IMR-90 (cell line): ENCODE measurements at regions not wholly inside any gene's neighbourhood (a gene's known extent, or its start where the extent isn't known, plus 50 kb on each side); places are given as distances from the start of the nearest gene placed in this dataset.

Experiments
- ATAC-seq: fragments of 200-7000 bp; cut with Tn5 transposase; 2 replicates; pipeline ENCODE4 v1.9.1; 2020; ENCODE audit warnings: low read depth, mild to moderate bottlenecking, moderate library complexity
- BruUV-seq: library from RNA; stranded (reverse); fragments of 400-500 nt; replicated peaks from 2 replicates; lab custom pipeline; 2021; lab: Mats Ljungman, UMichigan
- CTCF ChIA-PET: fragments of 300-600 bp; formaldehyde crosslinking; extraction: SDS; loops from one replicate; lab custom pipeline; 2021; ENCODE audit warnings: antibody characterized with exemption; lab: Yijun Ruan, JAX
- POLR2A ChIA-PET: fragments of 300-600 bp; sonication (Branson Sonifier 250); formaldehyde crosslinking; loops from one replicate; lab custom pipeline; 2022; ENCODE audit warnings: antibody characterized with exemption; ENCODE audit not compliant: unreplicated experiment; lab: Charles Lee
- DNase-seq: peaks from one replicate; pipeline ENCODE4 v3.0.0; 2013
- H2AFZ ChIP-seq: replicated peaks from 2 replicates; pipeline ENCODE3; 2013; ENCODE audit warnings: low read length, mild to moderate bottlenecking; ENCODE audit not compliant: poor library complexity
- H2AK5ac ChIP-seq: 2 replicates; pipeline ENCODE4 v1.6.1; 2013; ENCODE audit warnings: low read depth, low read length, inconsistent platforms
- H2AK9ac ChIP-seq: replicated peaks from 2 replicates; pipeline ENCODE3; 2013; ENCODE audit warnings: mild to moderate bottlenecking, low read depth, low read length, moderate library complexity; ENCODE audit not compliant: poor library complexity
- H2BK120ac ChIP-seq: 2 replicates; pipeline ENCODE4 v1.6.1; 2013; ENCODE audit warnings: low read depth, low read length, inconsistent platforms
- H2BK15ac ChIP-seq: 3 replicates; pipeline ENCODE4 v1.6.1; 2013; ENCODE audit warnings: low read depth, low read length, inconsistent platforms
- H2BK20ac ChIP-seq: 2 replicates; pipeline ENCODE4 v1.6.1; 2013; ENCODE audit warnings: low read depth, mild to moderate bottlenecking, inconsistent platforms, low read length, moderate library complexity
- H2BK5ac ChIP-seq: 2 replicates; pipeline ENCODE4 v1.6.1; 2013; ENCODE audit warnings: mild to moderate bottlenecking, low read depth, low read length, inconsistent platforms; ENCODE audit not compliant: poor library complexity, severe bottlenecking
- H3K14ac ChIP-seq: replicated peaks from 2 replicates; pipeline ENCODE4 v1.6.1; 2013; ENCODE audit warnings: low read depth, low read length, inconsistent platforms
- H3K18ac ChIP-seq: 2 replicates; pipeline ENCODE4 v1.6.1; 2013; ENCODE audit warnings: low read depth, low read length, control low read depth
- H3K23ac ChIP-seq: 2 replicates; pipeline ENCODE4 v1.6.1; 2013; ENCODE audit warnings: low read depth, low read length, inconsistent platforms
- H3K27ac ChIP-seq: 2 replicates; pipeline ENCODE4 v1.5.1; 2013; ENCODE audit warnings: mild to moderate bottlenecking, control low read depth, low read length; ENCODE audit not compliant: insufficient read depth
- H3K27me3 ChIP-seq: 2 replicates; pipeline ENCODE4 v1.6.1; 2013; ENCODE audit warnings: low read length; ENCODE audit not compliant: control insufficient read depth, insufficient read depth
- H3K36me3 ChIP-seq: 2 replicates; pipeline ENCODE4 v1.6.1; 2013; ENCODE audit warnings: low read length, mixed read lengths; ENCODE audit not compliant: control insufficient read depth, insufficient read depth
- H3K4ac ChIP-seq: 2 replicates; pipeline ENCODE4 v1.6.1; 2013; ENCODE audit warnings: low read depth, low read length, inconsistent platforms
- H3K4me1 ChIP-seq: 2 replicates; pipeline ENCODE4 v1.6.1; 2013; ENCODE audit warnings: low read length, mixed read lengths; ENCODE audit not compliant: control insufficient read depth, insufficient read depth
- H3K4me2 ChIP-seq: 2 replicates; pipeline ENCODE4 v1.6.1; 2013; ENCODE audit warnings: low read depth, mild to moderate bottlenecking, control low read depth, low read length, moderate library complexity
- H3K4me3 ChIP-seq: 2 replicates; pipeline ENCODE4 v1.5.1; 2013; ENCODE audit warnings: low read depth, mild to moderate bottlenecking, control low read depth, low read length, moderate library complexity; ENCODE audit not compliant: insufficient read depth
- H3K56ac ChIP-seq: 2 replicates; pipeline ENCODE4 v1.6.1; 2013; ENCODE audit warnings: low read length, inconsistent platforms; ENCODE audit not compliant: insufficient read depth; ENCODE audit errors: extremely low read depth
- H3K79me1 ChIP-seq, 2 experiments: 2 replicates each; pipeline ENCODE4 v1.6.1; 2013; ENCODE audit warnings: low read length in 2 of 2, inconsistent platforms in 1 of 2, low read depth in 1 of 2
- H3K9ac ChIP-seq: 2 replicates; pipeline ENCODE4 v1.6.1; 2013; ENCODE audit warnings: low read depth, low read length, control low read depth
- H3K9me1 ChIP-seq: 2 replicates; pipeline ENCODE4 v1.6.1; 2013; ENCODE audit warnings: low read length, inconsistent platforms; ENCODE audit not compliant: insufficient read depth
- H3K9me3 ChIP-seq: 2 replicates; pipeline ENCODE4 v1.6.1; 2013; ENCODE audit warnings: low read length; ENCODE audit not compliant: control insufficient read depth, insufficient read depth
- H4K20me1 ChIP-seq: 2 replicates; pipeline ENCODE4 v1.6.1; 2013; ENCODE audit warnings: low read length, inconsistent platforms; ENCODE audit not compliant: insufficient read depth
- H4K5ac ChIP-seq: 2 replicates; pipeline ENCODE4 v1.6.1; 2013; ENCODE audit warnings: mild to moderate bottlenecking, low read depth, low read length, control low read depth
- H4K8ac ChIP-seq, 2 experiments: 2 replicates each; pipeline ENCODE4 v1.6.1; 2013; ENCODE audit warnings: low read depth in 2 of 2, low read length in 2 of 2, control low read depth in 1 of 2, inconsistent platforms in 1 of 2
- H4K91ac ChIP-seq: 2 replicates; pipeline ENCODE4 v1.6.1; 2013; ENCODE audit warnings: low read depth, low read length, inconsistent platforms; ENCODE audit not compliant: insufficient read depth
- BHLHE40 ChIP-seq: fragments of 150-350 bp; IDR thresholded peaks from 2 replicates; pipeline ENCODE4 v1.6.1; 2016; ENCODE audit warnings: mild to moderate bottlenecking, low read depth, low read length
- CEBPB ChIP-seq: IDR thresholded peaks from 2 replicates; pipeline ENCODE4 v1.6.1; 2012; ENCODE audit warnings: low read depth, low read length, improper control_type of control experiment
- CHD1 ChIP-seq: IDR thresholded peaks from 2 replicates; pipeline ENCODE4 v1.6.1; 2012; ENCODE audit warnings: low read depth, low read length, improper control_type of control experiment
- CTCF ChIP-seq: conservative IDR thresholded peaks from 2 replicates; pipeline ENCODE4 v1.5.1; 2012; ENCODE audit warnings: mild to moderate bottlenecking, low read depth, low read length, improper control_type of control experiment
- ELK1 ChIP-seq: fragments of 150-350 bp; IDR thresholded peaks from 2 replicates; pipeline ENCODE4 v1.6.1; 2016; ENCODE audit warnings: low read depth, mild to moderate bottlenecking, low read length, moderate library complexity, borderline replicate concordance
- FOS ChIP-seq: fragments of 150-350 bp; IDR thresholded peaks from 2 replicates; pipeline ENCODE4 v1.6.1; 2016; ENCODE audit warnings: low read depth, low read length
- MAFK ChIP-seq: IDR thresholded peaks from 2 replicates; pipeline ENCODE4 v1.6.1; 2012; ENCODE audit warnings: low read depth, low read length, improper control_type of control experiment
- MAZ ChIP-seq: IDR thresholded peaks from 2 replicates; pipeline ENCODE4 v1.6.1; 2012; ENCODE audit warnings: low read depth, mild to moderate bottlenecking, low read length, improper control_type of control experiment, moderate library complexity, borderline replicate concordance
- MXI1 ChIP-seq: IDR thresholded peaks from 2 replicates; pipeline ENCODE4 v1.6.1; 2012; ENCODE audit warnings: low read depth, mild to moderate bottlenecking, low read length, moderate library complexity, borderline replicate concordance
- NFE2L2 ChIP-seq: fragments of 150-350 bp; IDR thresholded peaks from 2 replicates; pipeline ENCODE4 v1.6.1; 2016; ENCODE audit warnings: low read depth, mild to moderate bottlenecking, low read length
- POLR2A ChIP-seq: IDR thresholded peaks from 2 replicates; pipeline ENCODE4 v1.6.1; 2012; ENCODE audit warnings: mild to moderate bottlenecking, low read depth, low read length
- RAD21 ChIP-seq: IDR thresholded peaks from 2 replicates; pipeline ENCODE4 v1.6.1; 2012; ENCODE audit warnings: low read length, improper control_type of control experiment
- RCOR1 ChIP-seq: IDR thresholded peaks from 2 replicates; pipeline ENCODE4 v1.6.1; 2012; ENCODE audit warnings: mild to moderate bottlenecking, low read length, improper control_type of control experiment; ENCODE audit not compliant: insufficient replicate concordance
- RFX5 ChIP-seq: IDR thresholded peaks from 2 replicates; pipeline ENCODE4 v1.8.0; 2012; ENCODE audit warnings: low read depth, mild to moderate bottlenecking, low read length, moderate library complexity
- SMC3 ChIP-seq: fragments of 150-350 bp; IDR thresholded peaks from 2 replicates; pipeline ENCODE4 v1.6.1; 2016; ENCODE audit warnings: low read depth, mild to moderate bottlenecking, antibody characterized with exemption, low read length, moderate library complexity
- USF2 ChIP-seq: fragments of 150-350 bp; IDR thresholded peaks from 2 replicates; pipeline ENCODE4 v1.6.1; 2017; ENCODE audit warnings: mild to moderate bottlenecking, antibody characterized with exemption, low read length, low read depth
- WGBS, 2 experiments: methylation state at CpG; one replicate each; pipeline versions ENCODE4 v1.1.5 to v1.1.7; 2013; ENCODE audit warnings: missing lambda C conversion rate in 2 of 2; ENCODE audit not compliant: insufficient read length in 1 of 2; ENCODE audit errors: extremely low coverage in 2 of 2; 5-methylcytosine and 5-hydroxymethylcytosine counted together
- dilution Hi-C: fragments of 300-500 bp; cut with HindIII; formaldehyde crosslinking; loops from one replicate; pipeline ENCODE4 v1.14.3; 2018; ENCODE audit warnings: low sequenced_read_pairs; ENCODE audit not compliant: unreplicated experiment
- in situ Hi-C: fragments of 300-500 bp; cut with MboI; formaldehyde crosslinking; loops from 3 replicates; pipeline ENCODE4 v1.14.3; 2019; ENCODE audit warnings: low sequenced_read_pairs, inconsistent platforms, mixed read lengths
- intact Hi-C: fragments of 100-400 bp; cut with micrococcal nuclease; formaldehyde crosslinking; loops from 2 replicates; pipeline ENCODE4 v1.10.0; 2022

- BruUV-seq, result no TSS peak
- H3K27me3 ChIP-seq, result no peaks in the 10 kb centered on the region
- H3K36me3 ChIP-seq, result no peaks in the 10 kb centered on the region
- no peak overlapping the region for H2BK5ac ChIP-seq
- H3K79me1 ChIP-seq, result no peaks in the 10 kb centered on the region
- H4K20me1 ChIP-seq, result no peaks in the 10 kb centered on the region
- no peak overlapping the region for H2AFZ ChIP-seq
- H3K9me1 ChIP-seq, result no peaks in the 10 kb centered on the region
- DNase-seq (no peak), ATAC-seq (no peak)
- H3K18ac ChIP-seq, result no peak overlapping the region
- intact Hi-C loops (no loop called here), in situ Hi-C loops (no loop called here), dilution Hi-C loops (no loop called here)
- H2BK120ac ChIP-seq, result no peak overlapping the region
- no CpG with 5 or more reads among the region's 1 CpG for WGBS, 2 experiments
- no peak overlapping the region for H3K23ac ChIP-seq
- no peak overlapping the region for H4K91ac ChIP-seq
- H3K9ac ChIP-seq, result no peak overlapping the region
- H3K4me3 ChIP-seq, result no peak overlapping the region
- H4K8ac ChIP-seq, result no peak overlapping the region
- TF ChIP-seq POLR2A (no peak), CHD1 (no peak), FOS (no peak), CTCF (no peak), MAFK (no peak), MAZ (no peak), MXI1 (no peak), NFE2L2 (no peak), CEBPB (no peak), RCOR1 (no peak), RFX5 (no peak), SMC3 (no peak), USF2 (no peak), RAD21 (no peak), ELK1 (no peak), BHLHE40 (no peak)
- H3K9me3 ChIP-seq, result no peaks in the 10 kb centered on the region
- ChIA-PET CTCF (interaction anchor here (0.6 kb wide), 1 partner anchor 114 kb away, joined by 3 read pairs; no protein-coding TSS in a partner anchor), POLR2A (no interaction called here)
- no peaks in the 10 kb centered on the region for H3K4me1 ChIP-seq
- H3K27ac ChIP-seq, result no peak overlapping the region
- no peak overlapping the region for H3K4me2 ChIP-seq
- H2AK9ac ChIP-seq, result no peak overlapping the region
- H3K4ac ChIP-seq, result no peak overlapping the region
- no peak overlapping the region for H2AK5ac ChIP-seq
- no peak overlapping the region for H3K56ac ChIP-seq
- H2BK15ac ChIP-seq, result no peak overlapping the region
- H4K5ac ChIP-seq, result no peak overlapping the region
- H2BK20ac ChIP-seq, result no peak overlapping the region
- no peak overlapping the region for H3K14ac ChIP-seq
These were observed 529.5 kb upstream of the PCDH15 start for GRCh38 chr10:55330486-55330885.
